ENCODE measurements at regions not wholly inside any gene's neighbourhood (a gene's known extent, or its start where the extent isn't known, plus 50 kb on each side); places are given as distances from the start of the nearest gene placed in this dataset.

GRCh38 chr7:67588631-67589030, 592.0 kb downstream of the TYW1 start:
- no peak for TF ChIP-seq CTCF (IDR thresholded peaks at IDR 0.05; ENCODE audit: insufficient read depth, low read length, poor library complexity, severe bottlenecking)
- no peak overlapping the region for H3K4me3 ChIP-seq (replicated peaks; ENCODE audit: low read depth, low read length)

GRCh38 chr7:67589183-67589582, 592.5 kb downstream of the TYW1 start:
- no peak for TF ChIP-seq CTCF (IDR thresholded peaks at IDR 0.05; ENCODE audit: insufficient read depth, low read length, poor library complexity, severe bottlenecking)
- DNase-seq (ENCODE audit: extremely low read depth, insufficient read length): no peak
- no peaks in the 10 kb centered on the region for H3K27me3 ChIP-seq (replicated peaks; ENCODE audit: control insufficient read depth, insufficient read depth, low read length)
- no peaks in the 10 kb centered on the region for H3K36me3 ChIP-seq (ENCODE audit: control insufficient read depth, insufficient read depth, low read length)
- no peak overlapping the region for H3K4me3 ChIP-seq (replicated peaks; ENCODE audit: low read depth, low read length)

More at GRCh38 chr7:67588631-67589030, 592.0 kb downstream of the TYW1 start:
- Histone ChIP-seq H3K36me3 (ENCODE audit: control insufficient read depth, insufficient read depth, low read length) (no peaks in the 10 kb centered on the region), H3K27me3 (replicated peaks; ENCODE audit: control insufficient read depth, insufficient read depth, low read length) (no peaks in the 10 kb centered on the region)
- no peak for DNase-seq (ENCODE audit: extremely low read depth, insufficient read length)

- Histone ChIP-seq H3K4me3 (replicated peaks; ENCODE audit: low read depth, low read length) (no peak overlapping the region), H3K27me3 (replicated peaks; ENCODE audit: control insufficient read depth, insufficient read depth, low read length) (no peaks in the 10 kb centered on the region), H3K36me3 (ENCODE audit: control insufficient read depth, insufficient read depth, low read length) (no peaks in the 10 kb centered on the region)
- DNase-seq (ENCODE audit: extremely low read depth, insufficient read length): no peak
- no peak for TF ChIP-seq CTCF (IDR thresholded peaks at IDR 0.05; ENCODE audit: insufficient read depth, low read length, poor library complexity, severe bottlenecking)
Observed at GRCh38 chr7:67590649-67591048, 594.0 kb downstream of the TYW1 start.

- no peak overlapping the region for H3K4me3 ChIP-seq (replicated peaks; ENCODE audit: low read depth, low read length)
- no peaks in the 10 kb centered on the region for H3K36me3 ChIP-seq (ENCODE audit: control insufficient read depth, insufficient read depth, low read length)
- no peaks in the 10 kb centered on the region for H3K27me3 ChIP-seq (replicated peaks; ENCODE audit: control insufficient read depth, insufficient read depth, low read length)
- DNase-seq (ENCODE audit: extremely low read depth, insufficient read length): no peak
- no peak for TF ChIP-seq CTCF (IDR thresholded peaks at IDR 0.05; ENCODE audit: insufficient read depth, low read length, poor library complexity, severe bottlenecking)
Observed at GRCh38 chr7:67593794-67594193, 597.2 kb downstream of the TYW1 start.

- no peak overlapping the region for H3K4me3 ChIP-seq (replicated peaks; ENCODE audit: low read depth, low read length)
- no peak for TF ChIP-seq CTCF (IDR thresholded peaks at IDR 0.05; ENCODE audit: insufficient read depth, low read length, poor library complexity, severe bottlenecking)
- H3K36me3 ChIP-seq (ENCODE audit: control insufficient read depth, insufficient read depth, low read length): no peaks in the 10 kb centered on the region
- H3K27me3 ChIP-seq (replicated peaks; ENCODE audit: control insufficient read depth, insufficient read depth, low read length): no peaks in the 10 kb centered on the region
- DNase-seq (ENCODE audit: extremely low read depth, insufficient read length): no peak
Observed at GRCh38 chr7:67595431-67596180, 599.0 kb downstream of the TYW1 start.

All from GM06990 (cell line).